GM21528 (cell line): ENCODE measurements at regions not wholly inside any gene's neighbourhood (a gene's known extent, or its start where the extent isn't known, plus 50 kb on each side); places are given as distances from the start of the nearest gene placed in this dataset.

Source experiments
- ATAC-seq: cut with Tn5 transposase; IDR thresholded peaks from one replicate; pipeline ENCODE4 v1.9.1; 2021; ENCODE audit warnings: mild to moderate bottlenecking, moderate library complexity; ENCODE audit not compliant: unreplicated experiment, low FRiP score

DNA sequence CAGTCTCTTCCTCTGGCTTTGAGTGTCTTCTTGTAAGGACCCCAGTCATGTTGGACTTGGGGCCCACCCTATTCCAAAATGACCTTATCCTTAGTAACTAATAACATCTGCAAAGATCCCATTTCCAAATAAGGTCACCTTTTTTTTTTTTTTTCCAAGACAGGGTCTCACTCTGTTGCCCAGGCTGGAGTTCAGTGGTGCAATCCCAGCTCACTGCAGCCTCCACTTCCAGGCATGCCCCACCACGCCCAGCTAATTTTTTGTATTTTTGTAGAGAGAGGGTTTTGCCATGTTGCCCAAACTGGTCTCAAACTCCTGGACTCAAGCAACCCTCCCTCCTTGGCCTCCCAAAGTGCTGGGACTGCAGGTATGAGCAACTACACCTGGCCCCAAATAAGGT lies 118.8 kb upstream of the GSE1 start:
- ATAC-seq, result no peak

DNA sequence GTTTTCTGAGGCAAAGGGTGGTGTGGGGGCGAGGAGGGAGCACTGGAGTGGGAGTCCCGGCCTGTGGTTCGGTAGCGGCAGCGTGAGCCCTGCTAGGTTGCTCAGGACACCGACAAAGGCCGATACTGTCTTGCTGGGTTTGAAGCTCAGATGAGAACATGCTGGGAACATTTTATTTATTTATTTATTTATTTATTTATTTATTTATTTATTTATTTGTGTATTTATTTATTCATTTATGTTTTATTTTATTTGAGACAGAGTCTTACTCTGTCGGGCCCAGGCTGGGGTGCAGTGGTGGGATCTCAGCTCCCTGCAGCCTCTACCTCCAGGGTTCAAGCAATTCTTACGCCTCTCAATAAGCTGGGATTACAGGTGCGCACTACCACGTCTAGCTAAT lies 117.9 kb upstream of the GSE1 start:
- no peak for ATAC-seq

DNA sequence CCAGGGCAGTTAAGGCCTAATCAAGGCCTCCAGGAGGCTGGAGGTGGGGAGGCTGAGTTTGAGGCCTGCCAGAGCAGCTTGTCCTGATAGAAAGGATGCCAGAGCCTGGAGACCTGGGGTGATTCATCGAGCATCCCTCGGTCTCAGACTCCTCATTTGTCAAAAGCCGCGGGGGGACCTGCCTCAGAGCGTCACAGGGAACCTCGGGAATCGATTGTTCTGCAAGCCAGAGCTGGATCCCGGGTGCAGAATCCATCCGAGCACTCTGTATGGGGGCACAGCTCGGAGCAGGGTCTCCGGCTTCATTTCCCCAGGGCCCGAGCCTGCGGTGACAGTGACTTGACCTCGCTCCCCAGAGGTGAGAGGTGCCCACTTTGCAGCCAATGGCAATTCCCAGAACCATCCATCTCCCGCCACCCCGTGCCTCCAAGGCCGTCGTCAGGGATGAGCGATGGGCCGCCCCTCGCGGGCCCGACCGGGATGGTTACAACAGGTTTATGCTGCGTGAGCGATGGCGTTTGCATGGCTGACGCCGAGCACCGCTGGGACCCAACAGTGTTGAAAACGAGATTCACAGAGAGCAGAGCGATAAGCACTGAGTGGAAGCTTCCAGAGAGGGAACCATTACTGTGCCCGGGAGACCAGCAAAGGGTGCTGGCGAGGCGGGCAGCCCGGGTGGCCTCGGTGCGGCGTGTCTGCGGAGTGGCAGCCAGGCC lies 117.1 kb upstream of the GSE1 start:
- no peak for ATAC-seq

DNA sequence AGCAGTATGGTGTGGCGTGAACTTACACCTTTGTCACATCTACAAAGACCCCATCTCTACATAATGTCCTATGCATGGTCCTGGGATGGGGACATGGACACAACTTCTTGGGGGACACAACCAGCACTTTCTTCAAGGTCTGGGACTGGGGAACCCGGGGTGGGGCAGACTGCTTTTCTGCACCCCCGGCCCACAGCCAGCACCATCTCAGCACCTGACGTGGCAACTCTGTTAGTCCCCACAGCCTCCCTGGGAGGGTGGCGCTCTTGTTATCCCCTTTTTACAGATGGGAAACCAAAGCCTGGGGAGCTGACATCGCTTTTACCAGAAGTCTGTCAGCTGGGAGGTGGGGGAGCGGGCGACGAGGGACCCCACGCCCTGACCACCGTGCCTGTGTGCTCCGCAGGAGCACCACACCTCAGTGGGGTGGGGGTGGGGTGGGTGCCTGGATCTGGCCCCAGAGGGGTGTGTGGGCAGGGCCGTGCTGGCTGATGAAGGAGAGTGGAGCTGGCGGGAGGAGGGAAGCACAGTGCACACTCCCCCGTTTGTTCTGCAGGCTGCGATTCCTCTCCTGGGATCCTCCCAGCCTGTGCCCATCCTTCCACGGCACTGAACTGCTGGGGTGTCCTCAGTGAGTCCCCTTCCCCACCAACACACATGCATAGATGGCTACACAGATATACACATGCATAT lies 115.4 kb upstream of the GSE1 start:
- ATAC-seq, result no peak

DNA sequence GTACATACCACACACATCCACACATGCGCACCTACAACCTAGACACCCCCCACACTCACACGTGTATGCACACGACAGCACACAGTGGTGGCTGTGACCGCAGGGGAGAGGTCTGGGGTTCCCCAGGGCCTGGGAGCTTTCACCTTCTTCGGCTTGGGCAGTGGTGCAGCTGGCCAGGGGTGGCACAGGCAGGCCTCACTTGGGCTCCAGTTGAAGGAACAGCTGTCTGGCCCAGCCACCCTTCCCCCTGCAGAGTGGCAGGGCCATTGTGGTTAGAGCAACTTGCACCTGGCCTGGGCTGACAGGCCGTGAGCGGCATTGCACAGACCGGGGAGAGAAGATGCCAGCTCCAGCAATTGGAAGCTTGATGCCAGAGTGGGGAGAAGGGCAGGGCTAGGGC lies 114.5 kb upstream of the GSE1 start:
- no peak for ATAC-seq

DNA sequence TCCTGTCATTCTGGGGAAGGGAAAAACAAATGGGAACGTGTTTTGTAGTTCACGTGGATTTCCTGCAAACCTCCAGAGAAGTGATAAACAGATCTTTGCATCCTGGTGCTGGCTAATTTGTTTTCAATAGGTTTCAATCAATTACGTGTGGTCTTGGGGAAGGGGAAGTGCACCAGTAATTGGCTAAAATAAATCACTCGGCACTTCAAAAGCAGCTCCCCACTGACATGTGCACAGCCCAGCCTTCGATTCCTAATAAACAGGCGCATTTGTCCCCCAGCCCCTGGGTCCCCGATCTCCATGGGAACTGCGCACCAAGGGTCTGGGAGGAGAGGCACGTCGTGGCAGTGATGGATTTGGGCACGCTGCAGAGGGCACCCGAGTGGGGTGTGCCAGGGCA lies 112.9 kb upstream of the GSE1 start:
- ATAC-seq, result no peak

DNA sequence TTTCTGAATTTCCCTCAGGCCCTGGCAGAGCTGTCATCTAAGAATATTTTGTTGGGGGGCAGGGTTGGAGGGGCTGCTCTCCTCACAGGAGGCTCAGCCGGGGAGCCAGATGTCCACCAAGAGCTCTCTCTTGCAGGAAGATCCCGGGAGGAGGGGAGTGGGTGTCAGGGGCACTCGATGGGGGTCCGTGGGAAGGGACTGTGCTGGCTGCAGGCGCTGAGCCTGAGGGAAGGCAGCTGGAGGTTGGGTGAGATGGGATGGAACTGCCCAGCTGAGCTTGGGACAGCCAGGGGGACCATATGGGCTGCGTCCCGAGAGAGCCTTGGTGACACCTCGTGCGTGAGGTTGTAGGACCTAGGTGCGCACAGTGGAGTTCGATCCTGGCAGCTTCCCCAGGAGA lies 111.2 kb upstream of the GSE1 start:
- ATAC-seq, result no peak

DNA sequence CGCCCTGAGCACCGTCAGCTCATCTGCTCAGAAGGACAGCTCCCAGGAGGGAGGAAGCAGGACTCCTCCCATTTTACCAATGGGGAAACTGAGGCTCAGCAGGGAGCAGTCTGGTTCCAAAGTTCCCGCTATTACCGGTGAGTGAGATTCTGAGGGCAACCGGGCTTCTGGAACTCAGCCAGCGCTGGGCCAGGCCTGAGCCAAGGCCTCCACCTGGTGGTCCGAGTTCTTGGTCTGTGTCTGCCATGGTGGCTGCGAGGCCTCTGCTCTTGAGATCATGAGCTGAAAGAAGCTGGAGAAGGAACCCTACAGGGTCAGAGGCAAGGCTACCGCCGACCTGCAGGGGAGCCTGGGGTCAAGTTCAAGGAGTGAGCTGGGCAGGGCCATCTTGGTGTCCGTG lies 110.8 kb upstream of the GSE1 start:
- no peak for ATAC-seq

DNA sequence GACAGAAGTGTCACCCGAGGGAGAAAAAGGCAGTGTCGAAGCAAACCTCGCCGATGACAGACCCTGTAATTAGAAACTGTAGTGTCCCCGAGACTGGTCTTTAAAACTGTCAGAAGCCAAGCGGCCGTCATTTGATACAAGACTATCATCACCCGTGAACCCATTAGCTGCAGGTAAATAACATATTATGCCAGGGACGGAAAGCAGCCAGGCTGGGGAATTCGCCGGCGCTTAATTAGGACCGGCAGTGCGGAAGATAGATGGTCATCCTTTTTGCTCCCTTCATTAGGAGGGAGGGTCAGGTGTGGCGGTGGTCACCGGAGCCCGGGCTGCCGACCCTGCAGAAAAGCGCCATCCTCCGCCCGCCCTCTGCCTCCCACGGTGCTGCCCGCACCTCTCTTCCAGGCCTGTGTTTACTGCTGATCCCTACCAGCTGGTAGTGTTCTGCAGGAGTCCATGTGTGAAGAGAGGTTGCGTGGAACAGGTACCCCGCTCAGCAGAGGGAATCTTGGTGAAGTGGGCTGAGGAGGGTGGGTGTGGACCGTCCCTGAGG lies 109.4 kb upstream of the GSE1 start:
- no peak for ATAC-seq

DNA sequence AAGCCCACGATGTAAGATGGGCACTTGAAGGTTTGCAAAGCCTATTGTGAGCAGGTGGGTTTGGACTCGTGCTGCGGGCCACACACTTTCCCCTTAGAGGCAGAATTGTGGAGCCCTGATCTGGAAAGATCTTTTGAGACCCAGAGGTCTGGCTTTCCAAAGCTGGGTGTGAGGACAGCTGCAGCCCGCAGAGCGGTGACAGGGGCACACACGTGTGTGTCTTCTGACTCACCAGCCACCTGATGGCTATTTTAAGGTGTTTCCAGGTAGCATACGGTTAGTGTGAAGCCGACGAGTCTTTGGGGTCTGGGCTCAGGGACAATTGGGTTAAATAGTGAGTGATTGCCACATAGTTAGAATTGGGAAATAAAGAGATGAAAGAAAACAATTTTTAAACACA lies 108.9 kb upstream of the GSE1 start:
- ATAC-seq, result no peak

DNA sequence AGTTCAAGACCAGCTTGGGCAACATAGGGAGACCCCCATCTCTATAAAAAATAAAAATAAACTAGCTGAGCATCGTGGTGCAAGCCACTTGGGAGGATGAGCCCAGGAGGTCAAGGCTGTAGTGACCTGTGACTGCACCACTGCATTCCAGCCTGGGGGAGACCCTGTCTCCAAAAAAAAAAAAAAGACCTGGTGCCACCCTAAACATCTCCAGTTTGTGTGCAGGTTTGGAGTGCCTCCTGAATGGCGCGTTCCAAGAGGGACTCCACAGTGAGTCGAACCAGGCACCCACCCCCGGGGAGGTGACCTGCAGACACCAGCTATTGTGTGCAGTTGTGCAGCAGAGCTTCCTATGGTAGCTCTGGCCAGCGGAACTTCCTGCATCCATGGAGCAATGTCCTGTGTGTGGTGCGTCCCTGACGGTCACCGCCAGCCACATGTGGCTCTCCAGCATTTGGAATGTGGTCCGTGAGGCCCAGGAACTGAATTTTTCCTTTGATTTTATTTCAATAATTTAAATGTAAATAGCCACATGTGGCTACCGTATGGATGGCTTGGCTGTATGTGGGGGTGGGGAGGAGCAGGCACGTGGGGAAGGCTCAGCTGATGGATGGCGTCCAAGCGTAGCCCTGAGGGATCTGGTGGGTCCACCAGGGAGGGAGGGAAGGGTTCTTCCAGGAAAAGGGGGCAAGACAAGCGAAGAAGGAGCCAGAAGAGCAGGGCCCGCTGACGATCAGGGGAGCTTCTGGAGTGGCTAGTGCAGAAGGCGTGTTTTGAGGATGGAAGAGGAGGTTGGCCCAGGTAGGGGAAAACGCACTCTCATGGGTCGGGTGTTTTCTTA lies 107.1 kb upstream of the GSE1 start:
- ATAC-seq, result no peak

DNA sequence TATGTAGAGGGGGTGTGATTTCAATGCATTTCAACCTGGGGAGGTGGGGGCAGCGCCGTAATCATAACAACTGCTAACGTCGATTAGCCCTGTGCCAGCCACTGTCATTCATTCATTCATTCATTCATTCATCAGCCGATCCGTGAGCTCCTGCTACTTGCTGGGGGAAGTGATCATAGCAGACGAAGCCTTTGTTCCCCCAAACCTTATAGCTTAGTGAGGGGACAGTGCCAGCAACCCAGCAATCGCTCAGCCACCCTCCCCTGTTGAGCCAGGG lies 106.5 kb upstream of the GSE1 start:
- ATAC-seq, result no peak

DNA sequence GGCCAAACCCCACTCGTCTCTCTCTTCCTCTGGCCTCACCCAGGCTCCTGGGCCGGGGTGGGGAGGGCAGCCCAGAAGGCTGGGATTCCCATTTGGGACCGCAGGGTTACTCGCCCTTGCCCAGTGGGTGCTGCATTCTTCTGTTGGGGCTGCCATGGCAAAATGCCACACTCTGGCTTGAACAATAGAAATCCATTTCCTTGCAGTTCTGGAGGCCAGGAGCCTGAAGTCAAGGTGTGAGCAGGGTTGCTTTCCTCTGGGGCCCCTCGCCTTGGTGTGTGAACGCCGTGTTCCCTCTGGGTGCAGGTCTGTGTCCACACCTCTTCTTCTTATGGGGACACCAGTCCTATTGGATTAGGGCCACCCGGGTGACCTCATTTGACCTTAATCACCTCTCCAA lies 105.8 kb upstream of the GSE1 start:
- no peak for ATAC-seq

DNA sequence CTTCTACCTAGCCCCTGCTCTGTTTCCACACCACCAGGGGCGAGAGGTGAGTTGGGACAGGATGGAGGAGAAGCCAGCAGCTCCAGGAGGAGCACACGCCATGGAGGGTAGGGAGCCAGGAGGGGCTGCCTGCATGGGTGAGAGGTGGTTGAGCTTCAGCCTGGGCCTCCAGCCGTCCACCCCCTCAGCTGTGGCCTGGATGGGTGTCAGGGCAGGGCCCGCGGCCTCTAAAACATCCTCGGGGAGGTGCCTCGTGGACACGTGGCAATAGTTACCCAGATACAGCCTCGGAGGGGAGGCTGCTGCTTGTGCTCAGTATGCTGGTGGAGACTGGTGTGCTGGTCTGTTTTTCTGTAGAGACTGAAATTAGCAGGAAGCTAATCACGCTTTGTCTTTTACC lies 104.7 kb upstream of the GSE1 start:
- no peak for ATAC-seq

DNA sequence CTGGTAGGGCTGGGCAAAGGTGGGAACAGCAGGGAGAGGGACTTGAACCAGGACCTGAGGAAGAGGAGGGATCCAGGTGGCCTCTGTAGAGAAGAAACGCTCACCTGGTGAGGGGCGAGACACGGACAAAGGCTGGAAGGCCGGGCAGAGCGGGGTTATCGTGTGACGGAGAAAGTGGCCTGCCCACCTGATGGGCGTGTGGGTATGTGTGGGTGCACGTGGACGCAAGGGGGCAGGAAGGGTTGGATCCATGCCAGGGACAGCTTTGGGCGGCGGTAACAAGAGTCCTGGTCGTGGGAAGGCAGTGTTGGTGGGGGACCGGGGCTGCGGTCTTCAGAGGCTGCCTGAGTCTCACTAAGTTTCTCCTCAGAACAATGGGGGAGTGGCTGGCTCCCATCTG lies 104.1 kb upstream of the GSE1 start:
- ATAC-seq, result no peak

DNA sequence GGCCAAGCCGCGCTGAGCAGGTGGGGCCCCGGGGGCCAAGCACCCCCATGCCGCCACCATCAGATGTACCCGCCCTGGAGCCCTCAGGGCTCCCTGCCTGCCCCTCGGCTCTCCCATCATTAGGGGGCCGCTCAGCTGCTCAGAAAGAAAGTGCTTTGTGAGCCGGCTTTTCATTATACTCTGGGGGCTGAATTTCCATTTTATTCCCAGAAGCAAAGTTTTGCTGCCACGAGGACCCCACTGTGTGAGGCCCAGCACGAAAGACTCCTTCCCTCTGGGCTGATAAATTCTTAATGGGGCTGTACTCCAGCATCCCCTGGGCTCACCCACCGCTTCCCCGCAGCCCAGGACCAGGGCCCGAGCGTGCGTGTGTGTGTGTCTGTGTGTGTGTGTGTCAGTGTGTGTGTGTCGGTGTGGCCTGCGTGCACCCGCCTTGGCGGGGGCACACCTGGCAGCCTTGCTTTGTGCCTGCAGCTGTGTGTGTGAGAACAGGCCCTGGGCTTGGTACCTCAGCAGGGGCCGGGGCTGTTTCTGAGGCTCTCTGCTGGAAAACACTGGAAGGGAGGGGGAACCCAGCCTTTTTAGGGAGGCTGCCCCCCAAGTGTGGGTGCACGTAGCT lies 103.0 kb upstream of the GSE1 start:
- ATAC-seq, result no peak

DNA sequence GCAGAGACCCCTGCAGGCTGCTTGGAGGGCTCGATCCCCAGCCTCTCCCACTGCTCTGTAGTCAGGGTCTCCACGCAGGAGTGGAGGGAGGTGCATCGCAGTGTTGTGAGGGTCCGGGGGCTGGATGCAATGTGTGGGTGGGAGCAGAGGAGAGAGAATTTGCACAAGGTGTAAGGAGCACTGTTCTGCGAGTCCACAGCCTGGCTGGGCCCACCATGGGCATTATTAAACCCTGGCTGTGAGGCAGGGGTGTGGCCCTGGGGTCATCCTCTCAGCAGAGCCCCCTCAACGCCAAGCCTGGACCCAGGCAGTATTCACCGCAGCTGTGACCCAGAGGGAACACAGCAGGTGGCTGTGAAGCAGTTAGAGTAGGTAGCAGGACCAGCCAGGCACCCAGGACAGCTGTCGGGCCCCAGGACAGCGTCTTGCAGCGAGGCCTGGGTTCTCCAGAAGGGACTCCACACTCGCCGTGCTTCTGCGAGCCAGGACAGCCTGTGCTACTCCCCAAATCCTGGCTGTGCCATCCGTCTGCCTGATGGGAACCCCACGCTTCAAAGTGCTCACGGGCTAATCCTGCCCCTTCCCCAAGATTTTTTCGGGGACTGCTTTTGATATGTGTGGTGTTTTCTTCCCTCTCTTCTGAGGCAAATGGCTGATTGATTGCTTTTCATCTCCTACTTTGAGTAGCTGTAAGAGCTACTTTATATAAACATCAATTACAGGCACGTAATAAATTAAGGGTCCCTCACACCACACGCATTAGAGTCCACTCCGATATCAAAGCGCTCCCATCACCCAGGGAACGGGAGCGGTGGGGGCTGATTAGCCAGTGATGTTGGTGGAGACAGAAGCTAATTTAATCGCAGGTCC lies 100.9 kb upstream of the GSE1 start:
- no peak for ATAC-seq

DNA sequence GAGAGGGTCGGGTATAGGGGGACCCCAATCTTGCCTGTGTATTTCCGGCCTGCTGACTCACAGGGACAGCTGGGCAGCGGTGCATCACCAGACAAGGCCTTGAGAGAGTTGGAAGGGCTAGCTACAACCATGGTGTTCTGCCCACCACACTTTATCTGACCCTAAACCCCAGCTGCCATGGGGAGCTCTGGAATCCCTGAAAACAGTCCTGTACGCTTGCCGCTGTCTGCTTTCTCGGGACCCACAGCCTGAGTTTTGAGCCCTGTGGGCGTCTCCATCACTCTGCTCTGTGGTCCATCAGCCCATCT lies 100.4 kb upstream of the GSE1 start:
- ATAC-seq, result no peak

DNA sequence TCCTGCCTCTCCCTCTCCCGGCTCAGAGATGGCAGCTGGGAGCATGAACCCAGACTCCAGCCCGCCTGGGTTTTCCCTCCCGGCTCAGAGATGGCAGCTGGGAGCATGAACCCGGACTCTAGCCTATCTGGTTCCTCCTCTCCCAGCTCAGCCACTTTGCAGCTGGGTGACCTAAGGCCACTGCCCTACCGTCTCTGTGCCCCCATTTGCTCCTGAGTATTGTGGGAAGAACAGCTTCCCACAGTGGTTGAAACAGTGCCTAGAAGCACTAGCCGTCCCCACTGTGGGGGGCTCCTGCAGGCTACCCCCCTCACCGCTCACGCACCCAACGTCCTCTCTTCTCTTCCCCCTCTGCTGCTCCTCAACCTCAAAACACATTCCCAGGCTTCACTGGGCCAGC lies 99.9 kb upstream of the GSE1 start:
- no peak for ATAC-seq

DNA sequence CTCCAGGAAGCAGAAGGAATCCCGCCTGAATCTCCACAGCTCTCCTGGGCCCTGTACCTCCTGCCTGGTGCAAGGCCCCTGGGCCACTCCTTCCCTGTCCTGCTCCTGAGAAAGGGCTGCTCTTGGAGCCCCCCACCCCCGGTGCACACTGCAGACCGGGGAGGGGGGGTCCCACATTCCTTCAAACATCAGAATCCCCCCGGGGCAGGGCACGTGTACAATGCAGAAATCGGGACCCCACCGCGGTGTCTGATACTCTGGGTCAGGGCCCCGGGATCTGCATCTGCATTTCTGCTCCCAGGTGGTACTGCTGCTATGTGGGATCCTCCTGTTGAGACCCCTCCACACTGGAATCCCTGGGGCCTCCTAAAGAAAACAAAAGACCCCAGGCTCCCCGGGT lies 99.5 kb upstream of the GSE1 start:
- ATAC-seq, result no peak

DNA sequence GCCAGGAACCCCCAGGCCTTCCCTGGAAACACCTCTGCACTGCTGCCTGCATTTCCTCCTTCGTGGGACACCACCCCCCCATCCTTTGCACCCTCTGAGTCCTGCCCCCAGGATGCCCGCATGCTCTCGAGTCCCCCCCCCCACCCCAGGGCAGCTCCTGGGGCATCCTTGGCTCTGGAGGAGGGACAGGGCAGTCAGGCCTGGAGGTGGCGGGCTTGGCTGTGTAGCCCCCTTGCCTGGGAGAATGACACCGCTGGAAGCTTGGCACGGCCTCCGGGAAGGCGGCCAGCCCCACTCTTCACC lies 98.9 kb upstream of the GSE1 start:
- no peak for ATAC-seq
